SK-N-MC (cell line): ENCODE measurements at regions not wholly inside any gene's neighbourhood (a gene's known extent, or its start where the extent isn't known, plus 50 kb on each side); places are given as distances from the start of the nearest gene placed in this dataset.

Source experiments
- DNase-seq: peaks from one replicate; pipeline ENCODE4 v3.0.0-alpha.2; 2011; ENCODE audit warnings: low read depth, low spot score
- H3K27ac ChIP-seq: fragments of 200-600 bp; sonication (generic); 2 replicates; pipeline ENCODE4 v1.5.1; 2016; ENCODE audit warnings: mixed run types
- H3K36me3 ChIP-seq: fragments of 200-600 bp; sonication (generic); 2 replicates; pipeline ENCODE4 v1.6.1; 2017; ENCODE audit warnings: antibody characterized with exemption, low read length, mixed read lengths; ENCODE audit not compliant: insufficient read depth
- H3K4me3 ChIP-seq: fragments of 200-600 bp; sonication (generic); 2 replicates; pipeline ENCODE4 v1.5.1; 2016
- H3K9ac ChIP-seq: fragments of 200-600 bp; sonication (generic); 2 replicates; pipeline ENCODE4 v1.8.0; 2017; ENCODE audit warnings: mixed run types, mixed read lengths; ENCODE audit not compliant: insufficient read length
- H3K9me3 ChIP-seq: fragments of 200-600 bp; sonication (generic); 2 replicates; pipeline ENCODE4 v1.6.1; 2017; ENCODE audit warnings: low read depth, mild to moderate bottlenecking, antibody characterized with exemption, low read length, moderate library complexity, mixed read lengths
- EZH2 ChIP-seq: fragments of 200-600 bp; sonication (generic); IDR thresholded peaks from one replicate; pipeline ENCODE4 v1.6.1; 2017; ENCODE audit warnings: antibody characterized with exemption
- FOXP2 ChIP-seq: optimal IDR thresholded peaks from 2 replicates; pipeline ENCODE3; 2011; ENCODE audit warnings: mild to moderate bottlenecking, moderate library complexity; ENCODE audit not compliant: insufficient read depth; ENCODE audit errors: extremely low read length, control extremely low read depth
- POLR2AphosphoS5 ChIP-seq: IDR thresholded peaks from 2 replicates; pipeline ENCODE4 v1.6.1; 2012; ENCODE audit warnings: mild to moderate bottlenecking, low read depth, low read length, borderline replicate concordance

DNA sequence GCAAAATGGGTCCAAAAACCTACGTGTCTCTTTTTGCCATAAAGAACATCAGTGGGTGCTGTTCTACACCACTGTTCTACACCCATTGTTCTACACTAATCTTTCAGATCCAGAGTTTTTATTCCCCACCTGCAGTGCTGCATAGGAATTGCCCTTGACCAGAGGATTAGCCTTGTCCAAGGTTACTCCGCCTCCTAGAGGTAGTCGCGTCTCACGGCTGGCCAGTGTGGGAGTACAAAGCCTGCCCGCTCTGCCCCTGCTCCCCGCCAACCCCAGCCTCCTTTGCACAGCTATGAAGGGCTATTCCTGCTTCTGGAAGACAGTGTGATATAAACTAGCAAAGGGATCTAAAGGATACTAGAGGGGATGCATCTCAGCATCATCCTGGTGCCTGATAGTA is 222.1 kb upstream of the LMCD1 start:
- DNase-seq = no peak

DNA sequence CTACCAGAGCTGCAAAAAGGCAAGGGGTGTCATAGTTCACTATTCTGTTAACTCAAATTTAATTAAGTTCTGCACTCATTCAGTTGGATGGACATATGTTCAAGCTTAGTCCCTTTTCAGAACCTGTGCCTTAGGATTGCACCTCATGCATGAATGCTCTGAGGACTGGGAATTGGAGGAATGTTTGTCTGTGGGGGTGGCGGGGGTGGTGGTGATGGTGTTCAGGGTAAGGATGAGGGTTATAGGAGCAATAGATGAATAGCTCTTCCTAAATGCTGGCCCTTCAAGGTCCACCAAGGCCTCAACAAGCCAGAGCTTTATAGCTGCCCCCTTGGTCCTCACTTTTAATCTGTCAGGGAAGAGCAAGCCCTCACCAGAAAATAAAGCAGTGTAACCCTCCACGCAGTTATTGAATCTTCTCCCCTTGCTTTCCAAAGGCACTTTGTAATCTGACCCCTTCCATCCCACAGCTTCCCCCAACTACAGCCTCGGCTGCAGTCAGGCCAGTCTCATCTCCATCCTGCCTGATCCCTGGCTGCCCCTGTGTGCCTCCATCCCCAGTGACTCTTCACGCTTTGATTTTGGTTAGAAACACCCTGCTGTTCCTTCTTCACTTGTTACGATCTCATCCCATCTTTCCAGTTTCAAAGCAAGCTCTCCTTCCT is 221.6 kb upstream of the LMCD1 start:
- no peak for DNase-seq

More for the DNA sequence above, 222.1 kb upstream of the LMCD1 start:
- Histone ChIP-seq H3K9me3 (no peaks in the 10 kb centered on the region), H3K4me3 (no peak overlapping the region), H3K36me3 (no peaks in the 10 kb centered on the region), H3K27ac (no peak overlapping the region), H3K9ac (no peak overlapping the region)
- TF ChIP-seq EZH2 = no peak
- TF ChIP-seq POLR2AphosphoS5 = no peak
- no peak for TF ChIP-seq FOXP2

GRCh38 chr3:8282541-8283165 is 219.0 kb upstream of the LMCD1 start:
- Histone ChIP-seq H3K36me3 (no peaks in the 10 kb centered on the region), H3K9me3 (no peaks in the 10 kb centered on the region), H3K9ac (no peak overlapping the region), H3K27ac (no peak overlapping the region), H3K4me3 (no peak overlapping the region)
- no peak for DNase-seq
- no peak for TF ChIP-seq POLR2AphosphoS5

More for the DNA sequence above, 221.6 kb upstream of the LMCD1 start:
- no peak for TF ChIP-seq EZH2
- TF ChIP-seq FOXP2 = no peak
- H3K9ac ChIP-seq = no peak overlapping the region
- no peaks in the 10 kb centered on the region for H3K36me3 ChIP-seq
- no peak overlapping the region for H3K4me3 ChIP-seq
- no peak overlapping the region for H3K27ac ChIP-seq
- H3K9me3 ChIP-seq = no peaks in the 10 kb centered on the region

- Histone ChIP-seq H3K4me3 (no peak overlapping the region), H3K36me3 (no peaks in the 10 kb centered on the region), H3K27ac (no peak overlapping the region), H3K9ac (no peak overlapping the region), H3K9me3 (no peaks in the 10 kb centered on the region)
- DNase-seq = no peak
- TF ChIP-seq POLR2AphosphoS5 (no peak), FOXP2 (no peak), EZH2 (no peak)
Measured at GRCh38 chr3:8283193-8283592, 218.4 kb upstream of the LMCD1 start.

- H3K9ac ChIP-seq = no peak overlapping the region
- H3K36me3 ChIP-seq = no peaks in the 10 kb centered on the region
- H3K4me3 ChIP-seq = no peak overlapping the region
- H3K9me3 ChIP-seq = no peaks in the 10 kb centered on the region
- no peak for TF ChIP-seq FOXP2
- no peak for TF ChIP-seq POLR2AphosphoS5
- TF ChIP-seq EZH2 = no peak
- no peak for DNase-seq
- no peak overlapping the region for H3K27ac ChIP-seq
Measured at GRCh38 chr3:8286086-8286485, 215.5 kb upstream of the LMCD1 start.

DNA sequence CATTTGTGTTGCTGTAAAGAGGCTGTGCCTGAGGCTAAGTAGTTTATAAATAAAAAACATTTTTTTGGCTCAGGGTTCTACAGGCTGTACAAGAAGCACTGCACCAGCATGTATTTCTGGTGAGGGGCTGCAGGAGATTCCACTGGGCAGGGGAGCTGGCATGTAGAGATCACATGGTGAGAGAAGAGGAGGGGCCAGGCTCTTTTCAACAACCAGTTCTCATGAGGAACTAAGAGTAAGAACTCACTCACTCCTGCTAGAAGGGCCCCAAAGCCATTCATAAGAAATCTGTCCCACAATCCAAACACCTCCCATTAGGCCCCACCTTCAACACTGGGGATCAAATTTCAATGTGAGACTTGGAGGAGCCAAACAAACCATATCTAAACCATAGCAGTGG is 214.9 kb upstream of the LMCD1 start:
- H3K27ac ChIP-seq = no peak overlapping the region
- no peak overlapping the region for H3K4me3 ChIP-seq
- H3K36me3 ChIP-seq = no peaks in the 10 kb centered on the region
- H3K9ac ChIP-seq = no peak overlapping the region
- TF ChIP-seq POLR2AphosphoS5 (no peak), EZH2 (no peak), FOXP2 (no peak)
- no peak for DNase-seq
- H3K9me3 ChIP-seq = no peaks in the 10 kb centered on the region

GRCh38 chr3:8290611-8291010 is 211.0 kb upstream of the LMCD1 start:
- TF ChIP-seq EZH2 (no peak), FOXP2 (no peak), POLR2AphosphoS5 (no peak)
- H3K9ac ChIP-seq = no peak overlapping the region
- no peaks in the 10 kb centered on the region for H3K9me3 ChIP-seq

DNA sequence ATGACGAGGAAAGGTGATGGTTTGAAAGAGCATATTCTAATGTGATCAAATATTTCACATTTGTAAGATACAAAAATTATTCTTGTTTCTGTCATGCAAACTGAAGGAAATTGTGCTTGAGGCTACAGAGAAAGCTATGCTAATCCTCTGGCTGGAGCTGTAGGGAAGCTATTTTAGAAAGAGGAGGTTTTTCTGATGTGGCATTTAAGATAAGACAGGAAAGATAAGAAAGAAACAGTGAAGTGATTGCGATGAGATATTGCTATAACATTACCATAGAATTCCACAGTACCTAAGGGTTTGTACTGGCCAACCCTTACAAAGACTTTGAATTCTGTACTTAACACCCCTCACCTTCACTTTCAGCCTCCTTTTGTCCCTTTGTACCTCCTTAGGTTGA is 205.2 kb upstream of the LMCD1 start:
- Histone ChIP-seq H3K27ac (peak overlapping the region; percentile 89), H3K4me3 (no peak overlapping the region), H3K9me3 (no peaks in the 10 kb centered on the region), H3K36me3 (no peaks in the 10 kb centered on the region), H3K9ac (peak overlapping the region; percentile 20)
- no peak for TF ChIP-seq EZH2
- no peak for TF ChIP-seq FOXP2
- TF ChIP-seq POLR2AphosphoS5 = no peak
- DNase-seq = no peak

More at GRCh38 chr3:8290611-8291010, 211.0 kb upstream of the LMCD1 start:
- no peaks in the 10 kb centered on the region for H3K36me3 ChIP-seq
- peak overlapping the region; percentile 42; the same call in 1 of the 2 replicates for H3K27ac ChIP-seq
- H3K4me3 ChIP-seq = no peak overlapping the region
- DNase-seq = no peak
